BLaER1 (cell line): ENCODE measurements at regions not wholly inside any gene's neighbourhood (a gene's known extent, or its start where the extent isn't known, plus 50 kb on each side); places are given as distances from the start of the nearest gene placed in this dataset.

Experiments used
- H3K27ac ChIP-seq: shearing (Covaris generic); formaldehyde crosslinking; 2 replicates; pipeline ENCODE4 v1.8.1; 2022
- H3K27me3 ChIP-seq: shearing (Covaris generic); formaldehyde crosslinking; 2 replicates; pipeline ENCODE4 v1.8.1; 2022
- H3K36me3 ChIP-seq: shearing (Covaris generic); formaldehyde crosslinking; 2 replicates; pipeline ENCODE4 v1.8.1; 2022
- H3K4me1 ChIP-seq: shearing (Covaris generic); formaldehyde crosslinking; 2 replicates; pipeline ENCODE4 v1.8.1; 2022
- H3K4me2 ChIP-seq: shearing (Covaris generic); formaldehyde crosslinking; 2 replicates; pipeline ENCODE4 v1.8.1; 2022
- H3K4me3 ChIP-seq: shearing (Covaris generic); formaldehyde crosslinking; 2 replicates; pipeline ENCODE4 v1.8.1; 2022
- H3K9ac ChIP-seq: shearing (Covaris generic); formaldehyde crosslinking; 2 replicates; pipeline ENCODE4 v1.8.1; 2022
- H3K9me3 ChIP-seq: shearing (Covaris generic); formaldehyde crosslinking; 2 replicates; pipeline ENCODE4 v1.8.1; 2022
- H4K20me1 ChIP-seq: shearing (Covaris generic); formaldehyde crosslinking; 2 replicates; pipeline ENCODE4 v1.8.1; 2022
- Cebpa-rat ChIP-seq: shearing (Covaris generic); IDR thresholded peaks from 2 replicates; pipeline ENCODE4 v1.8.1; 2022

GRCh38 chr4:11748164-11748872 lies 319.6 kb upstream of the HS3ST1 start:
- Histone ChIP-seq H3K9me3 (peaks cover 5% of the 10 kb centered on the region; the same call in 1 of the 2 replicates), H3K27ac (no peak overlapping the region), H3K4me1 (no peaks in the 10 kb centered on the region), H4K20me1 (no peaks in the 10 kb centered on the region), H3K4me3 (no peak overlapping the region), H3K36me3 (no peaks in the 10 kb centered on the region), H3K4me2 (no peak overlapping the region), H3K27me3 (no peaks in the 10 kb centered on the region), H3K9ac (no peak overlapping the region)
- TF ChIP-seq Cebpa-rat, result no peak

DNA sequence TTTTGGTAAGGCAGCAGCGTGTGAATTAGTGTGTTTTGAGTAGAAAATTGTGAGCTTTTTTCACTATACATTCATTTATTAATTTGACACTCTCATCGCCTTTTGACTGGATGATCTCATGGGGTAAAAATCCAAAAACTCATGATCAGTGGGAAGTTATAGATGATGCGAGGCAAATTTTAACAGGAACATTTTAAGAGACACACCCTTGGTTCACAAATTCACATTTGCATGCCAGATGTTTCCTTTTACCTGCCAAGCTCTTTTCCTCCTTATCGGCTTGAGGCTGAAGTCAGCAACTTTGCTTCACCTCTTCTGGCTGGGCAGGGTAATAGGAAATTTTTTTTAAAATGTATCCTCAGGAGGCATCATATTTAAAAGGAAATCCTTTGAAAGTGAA lies 318.0 kb upstream of the HS3ST1 start:
- Histone ChIP-seq H3K9ac (no peak overlapping the region), H4K20me1 (no peaks in the 10 kb centered on the region), H3K4me2 (no peak overlapping the region), H3K4me3 (no peak overlapping the region), H3K4me1 (no peaks in the 10 kb centered on the region), H3K27me3 (no peaks in the 10 kb centered on the region), H3K9me3 (no peaks in the 10 kb centered on the region), H3K27ac (no peak overlapping the region), H3K36me3 (no peaks in the 10 kb centered on the region)
- TF ChIP-seq Cebpa-rat, result no peak

DNA sequence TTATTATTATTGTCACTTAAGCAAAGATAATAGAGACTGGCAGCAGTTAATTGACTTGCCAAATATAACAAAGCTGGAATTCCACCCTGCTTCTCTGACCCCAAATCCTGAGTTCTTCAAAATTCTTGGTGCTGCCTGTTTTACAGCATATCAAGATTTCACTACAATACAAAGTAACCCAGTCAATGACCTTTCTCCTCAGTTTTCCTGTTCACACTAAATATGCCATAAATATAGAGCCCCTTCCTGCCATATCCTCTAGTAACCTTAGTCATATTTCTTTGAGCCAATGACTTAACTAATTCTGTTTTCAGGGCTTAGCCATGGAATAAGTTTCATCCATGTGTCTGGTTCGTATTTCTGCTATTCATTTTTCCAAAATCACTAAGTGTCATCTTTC lies 315.3 kb upstream of the HS3ST1 start:
- no peak for TF ChIP-seq Cebpa-rat
- Histone ChIP-seq H3K36me3 (no peaks in the 10 kb centered on the region), H3K27ac (no peak overlapping the region), H3K4me2 (no peak overlapping the region), H4K20me1 (no peaks in the 10 kb centered on the region), H3K9ac (no peak overlapping the region), H3K4me3 (no peak overlapping the region), H3K27me3 (no peaks in the 10 kb centered on the region), H3K4me1 (no peaks in the 10 kb centered on the region), H3K9me3 (no peaks in the 10 kb centered on the region)

DNA sequence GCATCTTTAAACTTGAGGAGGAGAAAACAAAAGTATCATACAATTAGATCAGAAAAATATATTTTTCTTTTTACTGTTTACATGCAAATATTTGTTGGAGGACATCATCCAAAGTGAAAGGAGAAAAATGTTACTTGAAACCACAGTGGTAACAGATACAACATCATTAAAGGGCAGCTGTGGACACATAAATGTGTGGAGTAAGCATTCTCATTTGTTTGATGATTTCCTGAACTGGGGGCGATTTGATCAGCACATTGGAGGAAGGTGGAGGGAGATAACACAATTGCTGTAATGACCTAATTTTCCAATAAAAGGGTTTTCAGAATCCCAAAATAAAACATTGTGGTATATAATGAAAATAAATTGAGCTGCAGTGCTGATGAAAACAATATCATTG lies 314.5 kb upstream of the HS3ST1 start:
- Histone ChIP-seq H3K27ac (no peak overlapping the region), H3K9ac (no peak overlapping the region), H3K4me1 (no peaks in the 10 kb centered on the region), H3K36me3 (no peaks in the 10 kb centered on the region), H3K4me3 (no peak overlapping the region), H3K27me3 (no peaks in the 10 kb centered on the region), H3K9me3 (no peaks in the 10 kb centered on the region), H3K4me2 (no peak overlapping the region), H4K20me1 (no peaks in the 10 kb centered on the region)
- TF ChIP-seq Cebpa-rat, result no peak

DNA sequence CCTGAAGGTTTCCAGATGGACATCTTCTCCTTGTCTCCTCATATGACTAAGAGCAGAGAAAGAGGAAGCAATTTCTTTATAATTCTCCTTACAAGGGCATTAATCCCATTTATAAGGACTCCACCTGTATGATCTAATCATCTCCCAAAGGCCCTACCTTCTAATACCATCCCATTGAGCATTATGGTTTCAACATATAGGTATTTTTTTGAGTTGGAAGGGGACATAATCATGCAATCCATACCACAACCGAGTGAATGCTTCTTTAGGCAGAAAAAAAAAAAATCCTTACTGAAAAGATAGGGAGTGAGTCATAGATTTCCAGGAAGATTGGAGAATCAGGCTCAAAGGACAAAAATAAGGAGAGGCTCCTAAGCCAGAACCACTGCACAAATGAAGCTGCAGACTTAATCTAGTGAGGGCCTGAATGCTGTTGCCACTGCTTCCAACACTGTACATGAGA lies 312.5 kb upstream of the HS3ST1 start:
- H3K36me3 ChIP-seq, result no peaks in the 10 kb centered on the region
- no peak for TF ChIP-seq Cebpa-rat
- H3K9ac ChIP-seq, result no peak overlapping the region

DNA sequence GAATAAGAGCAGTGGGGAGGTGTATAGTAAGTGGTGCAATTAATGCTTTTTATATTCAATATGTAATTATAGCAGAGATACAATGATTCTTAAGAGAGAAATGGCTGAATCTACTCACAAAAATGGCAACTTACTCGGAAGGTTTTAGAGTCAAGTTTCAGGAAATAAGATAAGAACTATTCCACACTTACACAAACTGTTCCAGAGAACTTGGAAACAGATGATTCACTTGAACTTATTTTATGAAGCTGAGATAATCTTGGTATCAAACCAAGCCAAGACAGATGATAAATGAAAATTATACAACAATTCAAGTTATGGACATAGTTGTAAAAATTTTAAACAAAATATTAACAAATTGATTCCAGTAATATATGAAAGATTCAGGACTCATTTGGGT lies 311.3 kb upstream of the HS3ST1 start:
- Histone ChIP-seq H3K4me2 (no peak overlapping the region), H4K20me1 (no peaks in the 10 kb centered on the region), H3K9ac (no peak overlapping the region), H3K36me3 (no peaks in the 10 kb centered on the region), H3K27me3 (no peaks in the 10 kb centered on the region), H3K4me3 (no peak overlapping the region), H3K4me1 (no peaks in the 10 kb centered on the region), H3K9me3 (0 out of 2 replicates have a peak, but pooled peaks cover 4% of the 10 kb centered on the region), H3K27ac (no peak overlapping the region)
- no peak for TF ChIP-seq Cebpa-rat

More for the DNA sequence above, 312.5 kb upstream of the HS3ST1 start:
- no peak overlapping the region for H3K4me3 ChIP-seq
- no peaks in the 10 kb centered on the region for H4K20me1 ChIP-seq
- H3K27ac ChIP-seq, result no peak overlapping the region
- H3K9me3 ChIP-seq, result 0 out of 2 replicates have a peak, but pooled peaks cover 4% of the 10 kb centered on the region
- no peaks in the 10 kb centered on the region for H3K4me1 ChIP-seq
- H3K4me2 ChIP-seq, result no peak overlapping the region
- H3K27me3 ChIP-seq, result no peaks in the 10 kb centered on the region

GRCh38 chr4:11736978-11737377 lies 308.3 kb upstream of the HS3ST1 start:
- H3K4me3 ChIP-seq, result no peak overlapping the region
- H3K27me3 ChIP-seq, result no peaks in the 10 kb centered on the region
- no peaks in the 10 kb centered on the region for H3K36me3 ChIP-seq
- H3K4me1 ChIP-seq, result no peaks in the 10 kb centered on the region
- no peak overlapping the region for H3K9ac ChIP-seq
- H3K27ac ChIP-seq, result no peak overlapping the region
- no peak overlapping the region for H3K4me2 ChIP-seq
- TF ChIP-seq Cebpa-rat, result no peak
- H3K9me3 ChIP-seq, result 0 out of 2 replicates have a peak, but pooled peaks cover 4% of the 10 kb centered on the region
- H4K20me1 ChIP-seq, result no peaks in the 10 kb centered on the region

DNA sequence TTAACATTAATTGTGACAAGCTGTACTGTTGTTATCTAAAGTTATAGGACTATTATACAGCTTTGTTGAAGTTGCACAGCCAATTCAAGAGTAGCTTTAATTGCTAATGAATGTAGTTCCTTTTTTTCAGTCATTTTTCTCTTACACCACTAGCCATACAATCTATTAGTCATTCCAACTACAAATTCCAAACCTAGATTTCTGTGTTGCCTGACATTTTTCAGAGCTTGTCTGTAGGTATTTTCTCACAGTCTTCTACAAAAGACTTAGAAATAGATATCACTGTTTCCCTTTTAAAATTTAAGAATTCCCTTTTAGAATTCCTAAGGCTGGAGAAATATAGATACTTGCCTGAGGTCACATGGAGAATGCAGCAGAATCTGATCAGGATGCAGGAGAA lies 307.0 kb upstream of the HS3ST1 start:
- TF ChIP-seq Cebpa-rat, result no peak
- H3K36me3 ChIP-seq, result no peaks in the 10 kb centered on the region
- H3K4me2 ChIP-seq, result no peak overlapping the region

GRCh38 chr4:11732155-11732554 lies 303.5 kb upstream of the HS3ST1 start:
- no peak for TF ChIP-seq Cebpa-rat
- H3K9me3 ChIP-seq, result no peaks in the 10 kb centered on the region
- H3K27ac ChIP-seq, result no peak overlapping the region

More for the DNA sequence above, 307.0 kb upstream of the HS3ST1 start:
- no peaks in the 10 kb centered on the region for H4K20me1 ChIP-seq
- no peak overlapping the region for H3K9ac ChIP-seq
- H3K4me3 ChIP-seq, result no peak overlapping the region
- H3K4me1 ChIP-seq, result no peaks in the 10 kb centered on the region
- H3K9me3 ChIP-seq, result 0 out of 2 replicates have a peak, but pooled peaks cover 4% of the 10 kb centered on the region
- no peaks in the 10 kb centered on the region for H3K27me3 ChIP-seq
- no peak overlapping the region for H3K27ac ChIP-seq

DNA sequence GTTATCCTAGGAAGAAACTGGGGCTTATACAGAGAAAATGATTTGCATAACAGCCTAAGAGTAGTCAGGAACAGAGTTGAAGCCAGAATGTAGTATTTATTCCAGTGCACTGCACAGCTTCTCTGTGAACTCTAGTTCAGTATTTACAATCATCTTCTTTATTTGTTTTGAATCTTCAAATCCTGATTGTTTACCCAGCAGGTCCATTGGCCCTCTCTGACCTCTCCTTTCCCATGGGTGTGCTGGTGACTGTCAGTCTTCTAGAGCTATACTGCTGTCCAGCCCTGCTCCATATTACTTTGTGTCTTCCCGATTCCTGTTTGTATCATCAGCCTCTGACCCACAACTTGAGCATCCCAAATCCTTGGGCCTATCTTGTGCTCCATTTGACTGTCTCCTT lies 301.9 kb upstream of the HS3ST1 start:
- Histone ChIP-seq H3K4me2 (no peak overlapping the region), H3K27ac (no peak overlapping the region), H3K4me1 (no peaks in the 10 kb centered on the region), H3K9me3 (no peaks in the 10 kb centered on the region), H3K27me3 (no peaks in the 10 kb centered on the region), H3K9ac (no peak overlapping the region), H3K4me3 (no peak overlapping the region), H4K20me1 (no peaks in the 10 kb centered on the region), H3K36me3 (no peaks in the 10 kb centered on the region)
- no peak for TF ChIP-seq Cebpa-rat

More at GRCh38 chr4:11732155-11732554, 303.5 kb upstream of the HS3ST1 start:
- H3K4me1 ChIP-seq, result no peaks in the 10 kb centered on the region
- no peaks in the 10 kb centered on the region for H3K27me3 ChIP-seq
- H3K4me3 ChIP-seq, result no peak overlapping the region
- no peak overlapping the region for H3K4me2 ChIP-seq
- H3K9ac ChIP-seq, result no peak overlapping the region
- no peaks in the 10 kb centered on the region for H4K20me1 ChIP-seq
- no peaks in the 10 kb centered on the region for H3K36me3 ChIP-seq

GRCh38 chr4:11729548-11729947 lies 300.9 kb upstream of the HS3ST1 start:
- Histone ChIP-seq H3K36me3 (no peaks in the 10 kb centered on the region), H3K4me2 (no peak overlapping the region), H3K9ac (no peak overlapping the region), H4K20me1 (no peaks in the 10 kb centered on the region), H3K4me1 (no peaks in the 10 kb centered on the region), H3K4me3 (no peak overlapping the region), H3K27me3 (no peaks in the 10 kb centered on the region), H3K27ac (no peak overlapping the region), H3K9me3 (no peaks in the 10 kb centered on the region)
- no peak for TF ChIP-seq Cebpa-rat
